ENCODE measurements at regions not wholly inside any gene's neighbourhood (a gene's known extent, or its start where the extent isn't known, plus 50 kb on each side); places are given as distances from the start of the nearest gene placed in this dataset.

DNA sequence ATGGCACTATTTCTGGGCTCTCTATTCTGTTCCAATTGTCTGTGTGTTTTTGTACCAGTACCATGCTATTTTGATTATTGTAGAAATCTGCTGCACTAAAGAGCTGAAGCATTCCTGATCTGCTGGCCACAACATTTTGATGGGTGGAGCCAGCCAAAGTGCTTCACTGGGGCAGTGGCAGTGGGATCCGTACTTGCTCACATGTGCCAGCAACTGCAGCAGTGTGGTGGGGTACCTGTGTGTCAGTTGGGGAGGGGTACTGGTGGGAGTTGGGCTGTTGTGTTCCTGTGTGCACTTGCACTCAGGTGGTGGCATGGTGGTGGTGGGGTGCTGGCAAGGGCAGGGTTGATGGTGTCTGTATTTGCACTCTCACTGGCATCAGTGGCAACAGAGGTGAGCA is 204.6 kb upstream of the ALG10 start:
- H3K9me3 ChIP-seq: no peaks in the 10 kb centered on the region
- H3K4me1 ChIP-seq (ENCODE audit: control insufficient read depth in 1 of 2, insufficient read depth in 2 of 2, low read depth in 1 of 2, low read length in 1 of 2): no peaks in the 10 kb centered on the region
- H3K79me2 ChIP-seq (ENCODE audit: insufficient read depth): no peaks in the 10 kb centered on the region
- no peaks in the 10 kb centered on the region for H3K36me3 ChIP-seq (replicated peaks in 1 of 2; ENCODE audit: control insufficient read depth in 1 of 2, insufficient read depth in 2 of 2, low read length in 1 of 2)
- no peak overlapping the region for H3K4me3 ChIP-seq (ENCODE audit: low read depth in 2 of 2, low read length in 1 of 2)
- TF ChIP-seq MAX (IDR thresholded peaks at IDR 0.05; ENCODE audit: low read depth) (no peak), RAD21 (IDR thresholded peaks at IDR 0.05; ENCODE audit: low read length) (no peak), GABPA (IDR thresholded peaks at IDR 0.05; ENCODE audit: low read depth) (no peak), EP300 (IDR thresholded peaks at IDR 0.05; ENCODE audit: borderline replicate concordance in 1 of 2, low read depth in 1 of 2, low read length in 1 of 2) (no peak), MEF2A (IDR thresholded peaks at IDR 0.05; ENCODE audit: borderline replicate concordance, low read depth) (no peak)
- H2AFZ ChIP-seq (ENCODE audit: low read depth): no peak overlapping the region
- H3K27ac ChIP-seq (ENCODE audit: low read depth in 2 of 2, low read length in 1 of 2): no peak overlapping the region
- ChIA-PET CTCF (no interaction called here), POLR2A (no interaction called here)
- H3K9me2 ChIP-seq: no peaks in the 10 kb centered on the region
- no CpG with 5 or more reads among the region's 1 CpG for WGBS (ENCODE audit: low lambda C conversion rate)
- no peaks in the 10 kb centered on the region for H3K27me3 ChIP-seq (ENCODE audit: insufficient read depth)
- H3F3A ChIP-seq (replicated peaks; ENCODE audit: insufficient read depth): no peaks in the 10 kb centered on the region
- H4K20me1 ChIP-seq (ENCODE audit: insufficient read depth): no peaks in the 10 kb centered on the region
- no peak overlapping the region for H3K9ac ChIP-seq
- DNase-seq: no peak
- H3K4me2 ChIP-seq: no peak overlapping the region

GRCh38 chr12:33818313-33818712 is 204.0 kb upstream of the ALG10 start:
- Histone ChIP-seq H3K79me2 (ENCODE audit: insufficient read depth) (no peaks in the 10 kb centered on the region), H3K4me1 (ENCODE audit: control insufficient read depth in 1 of 2, insufficient read depth in 2 of 2, low read depth in 1 of 2, low read length in 1 of 2) (no peaks in the 10 kb centered on the region), H3K36me3 (replicated peaks in 1 of 2; ENCODE audit: control insufficient read depth in 1 of 2, insufficient read depth in 2 of 2, low read length in 1 of 2) (no peaks in the 10 kb centered on the region), H3K27me3 (ENCODE audit: insufficient read depth) (no peaks in the 10 kb centered on the region), H3K9me3 (no peaks in the 10 kb centered on the region), H3K4me2 (no peak overlapping the region), H3K9me2 (no peaks in the 10 kb centered on the region), H3F3A (replicated peaks; ENCODE audit: insufficient read depth) (no peaks in the 10 kb centered on the region), H3K27ac (ENCODE audit: low read depth in 2 of 2, low read length in 1 of 2) (no peak overlapping the region), H3K4me3 (ENCODE audit: low read depth in 2 of 2, low read length in 1 of 2) (no peak overlapping the region), H3K9ac (no peak overlapping the region), H2AFZ (ENCODE audit: low read depth) (no peak overlapping the region), H4K20me1 (ENCODE audit: insufficient read depth) (no peaks in the 10 kb centered on the region)
- CTCF ChIA-PET: no interaction called here
- no peak for DNase-seq
- POLR2A ChIA-PET: no interaction called here
- TF ChIP-seq RXRA (IDR thresholded peaks at IDR 0.05; ENCODE audit: borderline replicate concordance, low read depth) (no peak), RFX5 (IDR thresholded peaks at IDR 0.05; ENCODE audit: low read length) (no peak), POLR2AphosphoS5 (IDR thresholded peaks at IDR 0.05; ENCODE audit: low read depth, low read length) (no peak), SMC3 (IDR thresholded peaks at IDR 0.05; ENCODE audit: low read depth, low read length) (no peak), NFIC (IDR thresholded peaks at IDR 0.05; ENCODE audit: borderline replicate concordance) (no peak), FOXM1 (IDR thresholded peaks at IDR 0.05; ENCODE audit: low read depth) (no peak), EZH2phosphoT487 (IDR thresholded peaks at IDR 0.05; ENCODE audit: borderline replicate concordance, low read depth) (no peak), SIN3A (IDR thresholded peaks at IDR 0.05; ENCODE audit: borderline replicate concordance, low read depth, low read length) (no peak), TAF1 (IDR thresholded peaks at IDR 0.05; ENCODE audit: borderline replicate concordance, low read depth, low read length) (no peak), MAX (IDR thresholded peaks at IDR 0.05; ENCODE audit: low read depth) (no peak), TEAD4 (IDR thresholded peaks at IDR 0.05; ENCODE audit: borderline replicate concordance, insufficient read depth) (no peak), EP300 (IDR thresholded peaks at IDR 0.05; ENCODE audit: borderline replicate concordance in 1 of 2, low read depth in 1 of 2, low read length in 1 of 2) (no peak), RAD21 (IDR thresholded peaks at IDR 0.05; ENCODE audit: low read length) (no peak), YY1 (IDR thresholded peaks at IDR 0.05; ENCODE audit: low read depth) (no peak)
- TF ChIP-seq, protein P1, sequence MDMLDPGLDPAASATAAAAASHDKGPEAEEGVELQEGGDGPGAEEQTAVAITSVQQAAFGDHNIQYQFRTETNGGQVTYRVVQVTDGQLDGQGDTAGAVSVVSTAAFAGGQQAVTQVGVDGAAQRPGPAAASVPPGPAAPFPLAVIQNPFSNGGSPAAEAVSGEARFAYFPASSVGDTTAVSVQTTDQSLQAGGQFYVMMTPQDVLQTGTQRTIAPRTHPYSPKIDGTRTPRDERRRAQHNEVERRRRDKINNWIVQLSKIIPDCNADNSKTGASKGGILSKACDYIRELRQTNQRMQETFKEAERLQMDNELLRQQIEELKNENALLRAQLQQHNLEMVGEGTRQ (IDR thresholded peaks at IDR 0.05; ENCODE audit: borderline replicate concordance, low read depth, low read length): no peak
- 3% methylated on average over 5 of the region's 5 CpGs for WGBS (ENCODE audit: low lambda C conversion rate)
